ENCODE measurements at regions not wholly inside any gene's neighbourhood (a gene's known extent, or its start where the extent isn't known, plus 50 kb on each side); places are given as distances from the start of the nearest gene placed in this dataset.

- in situ Hi-C loops (cut with HindIII; ENCODE audit: low pct_unique_long_range_greater_than_20kb, low sequenced_read_pairs) = no loop called here
- DNase-seq (ENCODE audit: low read depth) = no peak
Observed at GRCh38 chr20:56171087-56172012, 77.2 kb upstream of the MC3R start.

DNA sequence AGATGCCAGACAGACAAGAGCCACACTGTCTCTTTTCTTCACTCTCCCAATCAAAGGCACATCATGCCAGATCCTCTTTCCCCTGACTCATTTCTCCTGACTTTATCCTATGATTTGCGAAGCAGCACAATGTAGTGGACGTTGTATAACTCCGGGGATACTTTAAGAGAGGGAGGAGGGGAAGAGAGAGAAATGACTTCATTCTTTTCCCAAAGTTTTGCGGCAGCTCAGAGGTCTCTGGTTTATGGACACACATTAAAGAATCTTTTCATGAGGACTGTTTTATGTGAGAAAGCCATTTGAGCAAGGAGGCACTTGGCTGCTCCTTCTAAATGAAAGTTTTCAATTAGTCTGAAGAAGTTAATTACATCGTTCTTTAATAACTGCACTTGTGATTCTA lies 75.1 kb upstream of the MC3R start:
- DNase-seq (ENCODE audit: low read depth) = no peak
- in situ Hi-C loops (cut with HindIII; ENCODE audit: low pct_unique_long_range_greater_than_20kb, low sequenced_read_pairs) = no loop called here

GRCh38 chr20:56174416-56174815 lies 74.1 kb upstream of the MC3R start:
- no peak for DNase-seq (ENCODE audit: low read depth)
- in situ Hi-C loops (cut with HindIII; ENCODE audit: low pct_unique_long_range_greater_than_20kb, low sequenced_read_pairs) = no loop called here

GRCh38 chr20:56175884-56176283 lies 72.6 kb upstream of the MC3R start:
- no peak for DNase-seq (ENCODE audit: low read depth)
- in situ Hi-C loops (cut with HindIII; ENCODE audit: low pct_unique_long_range_greater_than_20kb, low sequenced_read_pairs) = no loop called here

- DNase-seq (ENCODE audit: low read depth) = no peak
- in situ Hi-C loops (cut with HindIII; ENCODE audit: low pct_unique_long_range_greater_than_20kb, low sequenced_read_pairs) = no loop called here
Observed at GRCh38 chr20:56178219-56178618, 70.3 kb upstream of the MC3R start.

- in situ Hi-C loops (cut with HindIII; ENCODE audit: low pct_unique_long_range_greater_than_20kb, low sequenced_read_pairs) = no loop called here
- no peak for DNase-seq (ENCODE audit: low read depth)
Observed at GRCh38 chr20:56179051-56179450, 69.5 kb upstream of the MC3R start.

- DNase-seq (ENCODE audit: low read depth) = no peak
- in situ Hi-C loops (cut with HindIII; ENCODE audit: low pct_unique_long_range_greater_than_20kb, low sequenced_read_pairs) = no loop called here
Observed at GRCh38 chr20:56181583-56181982, 66.9 kb upstream of the MC3R start.

DNA sequence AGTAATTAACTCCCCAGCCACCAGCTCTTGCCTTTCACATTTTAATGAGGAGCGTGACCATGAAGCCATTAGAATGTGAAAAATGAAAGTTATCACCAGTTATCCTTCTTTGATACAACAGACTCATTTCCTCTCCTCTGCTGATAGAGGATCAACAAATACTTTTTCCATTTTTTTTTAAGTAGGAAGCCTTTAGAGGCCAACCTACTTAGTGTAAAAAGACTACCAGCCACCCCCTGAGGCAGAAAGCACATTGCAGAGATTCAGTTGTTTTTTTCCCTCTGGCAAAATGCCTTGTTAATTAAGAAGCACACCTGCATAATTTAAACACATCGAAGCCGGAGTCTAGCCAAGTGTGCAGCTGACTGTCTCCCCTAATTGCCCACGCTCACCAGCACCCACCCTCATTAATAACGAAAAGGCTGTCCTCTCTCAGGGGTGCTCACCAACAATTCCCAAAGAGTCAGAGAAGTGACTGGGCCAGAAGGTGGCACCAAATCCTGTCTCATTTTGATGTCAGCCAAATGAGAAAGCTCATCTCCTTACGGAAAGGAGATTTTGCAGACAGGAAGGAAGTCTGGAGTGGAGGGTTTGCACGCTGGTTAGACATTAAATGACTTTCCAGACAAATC lies 60.9 kb upstream of the MC3R start:
- DNase-seq (ENCODE audit: low read depth) = no peak

GRCh38 chr20:56194042-56194441 lies 54.5 kb upstream of the MC3R start:
- in situ Hi-C loops (cut with HindIII; ENCODE audit: low pct_unique_long_range_greater_than_20kb, low sequenced_read_pairs) = no loop called here
- DNase-seq (ENCODE audit: low read depth) = no peak

More for the DNA sequence above, 60.9 kb upstream of the MC3R start:
- in situ Hi-C loops (cut with HindIII; ENCODE audit: low pct_unique_long_range_greater_than_20kb, low sequenced_read_pairs) = no loop called here

DNA sequence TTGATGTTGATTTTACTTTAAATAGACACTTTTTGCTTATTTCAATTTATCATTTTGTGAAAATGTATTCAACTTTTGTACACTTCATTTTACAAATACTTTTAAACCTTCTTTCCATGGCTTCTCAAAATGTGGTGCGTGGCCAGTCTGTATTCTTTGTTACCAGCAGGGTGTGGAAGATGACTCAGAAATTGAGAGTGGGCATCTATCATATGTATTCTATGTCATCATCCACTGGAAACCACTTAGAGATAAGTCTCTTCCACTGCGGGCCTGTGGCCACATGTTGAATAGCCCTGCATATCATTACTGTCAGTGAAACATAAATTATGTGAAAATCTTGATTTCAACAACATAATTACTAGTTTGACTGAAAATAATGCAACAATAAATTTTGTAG lies 52.6 kb upstream of the MC3R start:
- no peak for DNase-seq (ENCODE audit: low read depth)
- in situ Hi-C loops (cut with HindIII; ENCODE audit: low pct_unique_long_range_greater_than_20kb, low sequenced_read_pairs) = no loop called here
